ENCODE measurements at regions not wholly inside any gene's neighbourhood (a gene's known extent, or its start where the extent isn't known, plus 50 kb on each side); places are given as distances from the start of the nearest gene placed in this dataset.
"Not testable (repeated sequence)": the region's sequence is repeated elsewhere in the genome, so short reads cannot be mapped to it uniquely, and the experiment has no call there.

- DNase-seq = not testable (repeated sequence)
Observed at GRCh38 chr5:176061269-176061622, 93.1 kb upstream of the THOC3 start.

DNA sequence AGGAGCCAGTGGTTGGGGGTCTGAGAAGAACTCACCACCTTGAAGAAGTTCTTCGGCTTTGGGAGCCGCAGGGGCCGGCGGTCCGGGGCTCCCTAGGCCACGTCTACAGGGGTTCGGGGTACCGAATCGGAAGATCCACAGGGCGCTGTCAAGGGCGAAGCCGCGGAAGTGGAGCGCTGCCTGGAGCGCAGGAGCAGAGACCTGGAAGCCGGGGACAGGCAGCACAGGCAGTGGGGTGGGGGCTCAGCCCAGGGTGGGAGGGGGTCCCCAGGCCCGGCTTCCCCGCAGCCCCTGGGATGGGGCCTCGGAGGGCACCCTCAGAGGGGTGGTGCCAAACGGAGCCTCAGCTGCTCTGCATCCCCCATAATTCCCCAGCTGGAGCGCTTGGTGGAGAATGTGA is 93.5 kb upstream of the THOC3 start:
- DNase-seq = not testable (repeated sequence)

GRCh38 chr5:176066262-176066945 is 98.3 kb upstream of the THOC3 start:
- not testable (repeated sequence) for DNase-seq

- not testable (repeated sequence) for DNase-seq
Observed at GRCh38 chr5:176067162-176067561, 99.0 kb upstream of the THOC3 start.

DNA sequence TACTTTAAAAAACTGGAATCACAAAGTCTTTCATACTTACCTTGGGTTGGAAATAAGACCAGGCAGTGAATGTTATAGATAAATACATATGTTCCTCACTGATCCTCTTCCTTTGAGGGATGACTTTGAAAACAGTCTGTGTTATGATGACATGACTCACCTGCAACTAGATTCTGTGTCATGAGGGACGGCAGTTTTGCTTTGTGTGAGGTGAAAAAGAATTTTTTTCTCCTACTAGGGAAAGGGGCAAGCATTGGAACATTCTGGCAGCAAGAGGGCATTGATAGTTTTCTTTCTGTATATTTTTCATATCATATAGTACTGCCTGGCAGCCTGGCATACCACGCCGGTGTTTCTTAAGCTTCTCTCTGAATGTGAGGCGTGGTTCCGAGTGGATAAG is 99.8 kb upstream of the THOC3 start:
- DNase-seq = not testable (repeated sequence)

DNA sequence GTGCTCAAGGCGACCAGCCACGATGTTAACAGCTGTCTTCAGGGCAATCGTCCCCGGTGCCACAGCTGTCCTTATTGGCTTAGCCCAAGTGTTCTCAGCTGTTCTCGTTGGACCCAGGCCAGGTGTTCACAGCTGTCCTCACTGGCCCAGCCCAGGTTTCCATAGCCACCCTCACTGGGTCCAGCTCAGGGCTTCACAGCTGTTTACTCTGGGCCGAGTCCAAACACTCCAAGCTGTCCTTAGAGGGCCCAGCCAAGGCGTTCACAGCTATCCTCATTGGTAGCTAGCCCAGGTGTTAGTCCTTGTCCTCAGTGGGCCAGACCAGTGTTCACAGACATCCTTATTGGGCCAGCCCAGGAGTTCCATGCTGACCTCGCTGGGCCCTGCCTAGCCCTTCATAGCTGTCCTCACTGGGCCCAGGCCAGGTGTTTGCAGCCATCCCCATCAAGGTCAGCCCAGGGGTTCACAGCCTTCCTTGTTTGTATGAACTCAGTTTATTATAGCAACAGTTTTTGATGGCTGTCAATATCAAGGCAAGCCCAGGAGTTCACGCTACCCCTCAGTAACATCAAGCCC is 106.0 kb upstream of the THOC3 start:
- not testable (repeated sequence) for DNase-seq

- not testable (repeated sequence) for DNase-seq
Observed at GRCh38 chr5:176083717-176084116, 115.6 kb upstream of the THOC3 start.

DNA sequence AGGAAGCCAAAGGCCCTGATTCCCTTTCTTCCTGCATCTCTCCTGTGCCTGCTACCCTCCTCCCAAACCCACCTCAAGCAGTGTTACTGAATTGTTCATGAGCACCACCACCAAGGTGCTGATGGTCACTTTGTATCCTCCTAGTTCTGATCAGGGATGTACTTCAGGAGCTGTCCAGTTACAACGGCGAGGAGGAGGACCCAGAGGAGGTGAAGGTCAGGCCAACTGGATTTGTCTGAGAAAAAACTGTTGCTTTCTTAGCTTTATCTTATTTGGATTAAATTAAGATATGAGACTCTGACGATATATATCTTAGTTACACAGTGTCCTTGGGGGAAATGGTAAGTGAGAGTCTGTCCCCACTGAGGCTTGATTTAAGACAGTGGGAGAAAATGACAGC is 135.0 kb upstream of the THOC3 start:
- not testable (repeated sequence) for DNase-seq

DNA sequence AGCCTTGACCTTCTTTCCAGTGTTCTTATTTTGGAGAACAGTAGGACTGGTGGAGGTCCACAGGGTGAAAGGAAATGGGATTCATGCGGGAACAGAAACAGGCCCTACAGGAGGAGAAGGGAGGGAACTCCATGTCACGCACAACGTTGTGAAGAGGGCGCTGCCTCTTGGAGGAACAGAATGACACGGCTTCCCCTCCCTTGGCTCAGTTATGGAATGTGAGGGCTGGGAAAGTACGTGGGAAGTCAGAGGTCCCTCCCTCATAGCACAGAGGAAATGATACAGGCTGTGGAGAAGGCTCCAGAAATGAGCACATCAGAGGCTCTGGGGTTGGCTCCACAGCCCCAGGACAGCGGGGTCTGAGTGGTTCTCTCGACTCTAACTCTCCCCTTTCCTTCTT is 125.3 kb upstream of the SIMC1 start:
- not testable (repeated sequence) for DNase-seq

- DNase-seq = not testable (repeated sequence)
Observed at GRCh38 chr5:176113673-176114335, 124.4 kb upstream of the SIMC1 start.

DNA sequence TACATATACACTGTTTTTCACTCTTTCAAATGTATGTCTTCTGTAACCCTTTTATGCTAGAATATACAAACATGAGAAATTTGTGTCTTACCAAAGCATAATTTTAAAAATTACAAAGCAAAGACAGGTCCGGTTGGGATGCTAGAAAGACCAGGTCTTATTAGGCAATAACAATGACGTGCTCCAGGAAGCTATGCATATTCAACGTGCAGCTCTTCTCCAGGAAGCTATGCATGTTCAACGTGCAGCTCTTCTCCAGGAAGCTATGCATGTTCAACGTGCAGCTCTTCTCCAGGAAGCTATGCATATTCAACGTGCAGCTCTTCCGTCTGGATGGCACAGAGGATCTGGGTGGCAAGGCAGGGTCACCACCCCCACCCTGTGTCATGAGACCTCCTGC is 123.4 kb upstream of the SIMC1 start:
- DNase-seq = not testable (repeated sequence)

GRCh38 chr5:176117699-176118238 is 120.5 kb upstream of the SIMC1 start:
- not testable (repeated sequence) for DNase-seq

- DNase-seq = not testable (repeated sequence)
Observed at GRCh38 chr5:176122361-176122760, 115.9 kb upstream of the SIMC1 start.

- not testable (repeated sequence) for DNase-seq
Observed at GRCh38 chr5:176124120-176124519, 114.1 kb upstream of the SIMC1 start.

- no peak for DNase-seq
Observed at GRCh38 chr5:176131771-176132170, 106.5 kb upstream of the SIMC1 start.

DNA sequence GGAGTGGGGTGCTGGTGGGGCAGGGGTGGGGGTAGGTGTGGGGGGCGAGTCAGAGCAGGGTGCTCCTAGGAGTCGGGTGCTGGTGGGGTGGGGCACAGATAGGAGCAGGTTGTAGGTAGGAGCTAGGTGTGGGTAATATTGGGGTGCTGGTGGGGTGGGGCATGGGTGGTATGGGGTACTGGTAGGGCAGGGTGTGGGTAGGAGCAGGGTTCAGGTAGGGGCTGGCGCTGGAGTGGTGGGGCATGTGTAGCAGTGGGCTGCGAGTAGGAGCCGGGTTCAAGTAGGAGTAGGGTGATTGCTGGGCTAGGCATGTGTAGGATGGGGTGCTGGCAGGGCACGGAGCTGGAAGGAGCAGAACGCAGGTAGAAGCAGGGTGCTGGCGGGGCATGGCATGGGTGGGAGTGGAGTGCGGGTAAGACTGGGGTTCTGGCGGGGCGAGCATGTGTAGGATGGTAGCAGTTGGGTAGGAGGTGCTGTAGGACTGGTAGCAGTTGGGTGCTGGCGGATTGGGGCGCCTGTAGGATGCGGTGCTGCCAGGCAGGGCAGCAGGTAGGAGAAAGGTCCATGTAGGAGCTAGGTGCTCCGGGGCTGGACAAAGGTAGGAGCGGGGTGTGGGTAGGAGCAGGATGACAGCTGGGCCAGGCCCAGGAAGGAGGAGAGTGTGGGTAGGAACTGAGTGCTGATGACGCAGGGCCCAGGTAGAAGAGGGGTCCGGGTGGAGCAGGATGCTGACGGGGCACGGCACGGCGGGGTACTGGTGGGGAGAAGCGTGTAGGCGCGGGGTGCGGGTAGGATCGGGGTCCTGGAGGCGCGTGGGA is 105.5 kb upstream of the SIMC1 start:
- DNase-seq = no peak

DNA sequence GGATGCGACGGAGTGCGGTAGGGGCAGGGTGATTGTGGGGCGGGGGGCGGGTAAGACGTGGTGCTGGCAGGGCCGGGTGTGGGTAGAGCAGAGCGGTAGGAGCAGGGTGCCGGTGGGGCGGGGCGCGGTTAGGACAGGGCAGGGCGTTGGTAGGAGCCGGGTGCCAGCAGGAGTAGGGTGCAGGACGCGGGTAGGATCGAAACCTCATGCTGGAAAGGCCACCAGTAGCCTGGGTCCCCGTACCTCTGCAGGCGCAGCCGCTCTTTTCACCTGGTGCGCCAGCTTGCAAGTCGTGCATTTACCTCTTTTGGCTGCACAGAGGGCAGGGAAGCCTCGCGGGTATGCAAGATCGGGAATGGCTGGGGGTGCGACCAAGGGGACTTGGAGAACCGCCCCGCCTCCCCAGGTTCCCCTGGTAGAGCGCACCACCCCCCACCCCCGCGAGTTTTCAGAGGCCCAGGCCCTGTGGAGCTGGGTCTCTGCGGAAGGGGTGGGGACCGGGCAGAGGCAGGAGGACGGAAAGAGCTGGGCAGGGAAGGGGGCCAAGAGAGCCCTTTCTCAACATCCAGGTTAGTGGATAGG is 104.8 kb upstream of the SIMC1 start:
- DNase-seq = no peak

- no peak for DNase-seq
Observed at GRCh38 chr5:176133877-176134276, 104.3 kb upstream of the SIMC1 start.

DNA sequence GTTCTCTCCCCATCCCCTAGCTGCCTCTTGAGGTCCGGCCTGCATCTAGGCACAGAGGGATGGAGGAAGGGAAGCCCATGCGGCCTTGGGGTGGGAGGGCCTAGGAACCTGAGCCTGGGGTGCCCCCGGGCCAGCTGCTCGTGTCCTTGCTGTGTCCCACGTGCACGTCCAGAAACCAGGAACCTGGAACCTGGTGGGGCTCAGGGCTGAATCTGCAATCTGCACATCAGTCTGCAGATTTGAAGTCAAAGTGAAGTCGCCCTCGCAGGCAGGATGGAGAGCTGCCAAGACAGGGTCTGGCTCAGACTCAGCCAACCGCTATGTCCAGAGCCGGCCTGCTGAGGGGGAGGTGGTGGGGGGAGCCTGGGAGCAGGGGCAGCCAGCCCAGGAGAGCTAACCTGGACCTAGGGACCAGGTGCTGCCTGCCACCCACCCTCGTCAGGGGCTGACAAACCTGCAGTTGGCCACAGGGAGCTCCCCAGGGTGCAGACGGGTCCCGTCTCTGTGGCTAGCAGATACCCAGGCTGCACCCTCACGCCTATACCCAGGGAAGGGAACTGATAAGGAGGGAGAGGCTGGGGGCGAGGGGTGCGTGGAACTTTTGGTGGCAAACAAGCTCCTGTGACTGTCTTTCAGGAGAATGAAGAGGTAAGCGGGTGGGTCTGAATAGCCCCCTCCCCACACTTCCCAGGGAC is 103.5 kb upstream of the SIMC1 start:
- no peak for DNase-seq

DNA sequence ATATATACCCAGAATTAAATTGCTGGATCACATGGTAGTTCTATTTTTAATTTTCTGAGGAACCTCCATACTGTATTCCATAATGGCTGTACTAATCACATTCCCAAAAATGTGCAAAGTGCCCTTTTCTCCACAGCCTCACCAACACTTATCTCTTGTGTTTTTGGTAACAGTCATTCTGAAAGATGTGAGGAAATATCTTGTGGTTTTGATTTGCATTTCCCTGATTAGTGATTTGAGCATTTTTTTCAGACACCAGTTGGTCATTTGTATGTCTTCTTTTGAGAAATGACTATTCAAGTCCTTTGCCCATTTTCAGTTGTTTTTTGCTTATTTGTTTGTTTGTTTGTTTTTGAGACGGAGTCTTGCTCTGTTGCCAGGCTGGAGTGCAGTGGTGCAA is 98.1 kb upstream of the SIMC1 start:
- DNase-seq = not testable (repeated sequence)

DNA sequence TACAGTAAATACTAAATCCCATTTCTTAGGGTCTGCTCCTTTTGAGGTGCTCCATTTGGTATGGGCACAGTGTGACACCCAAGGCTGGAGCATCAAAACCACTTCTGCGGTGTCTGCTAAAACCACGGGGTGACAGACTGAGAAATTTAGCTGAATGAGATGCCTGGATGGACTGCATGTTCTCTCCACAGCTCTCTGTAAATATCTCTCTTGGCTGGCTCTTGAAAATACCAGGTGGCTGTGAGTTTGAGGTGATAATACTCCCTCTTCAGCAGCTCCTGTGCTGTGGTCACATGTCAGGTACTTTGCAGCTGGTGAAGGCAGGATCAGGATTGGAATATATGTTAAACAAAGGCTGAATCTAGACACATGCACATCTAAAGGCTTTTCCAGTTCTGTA is 93.7 kb upstream of the SIMC1 start:
- DNase-seq = peak; percentile 41

DNA sequence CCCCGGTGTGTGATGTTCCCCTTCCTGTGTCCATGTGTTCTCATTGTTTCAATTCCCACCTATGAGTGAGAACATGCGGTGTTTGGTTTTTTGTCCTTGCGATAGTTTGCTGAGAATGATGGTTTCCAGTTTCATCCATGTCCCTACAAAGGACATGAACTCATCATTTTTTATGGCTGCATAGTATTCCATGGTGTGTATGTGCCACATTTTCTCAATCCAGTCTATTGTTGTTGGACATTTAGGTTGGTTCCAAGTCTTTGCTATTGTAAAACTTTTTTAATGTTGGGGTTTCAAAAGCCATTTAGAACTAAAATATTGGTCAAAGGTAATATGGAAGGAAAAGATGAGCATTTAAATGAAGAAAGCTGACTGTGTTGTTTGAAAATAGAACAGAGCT is 88.3 kb upstream of the SIMC1 start:
- not testable (repeated sequence) for DNase-seq
